ENCODE measurements at regions not wholly inside any gene's neighbourhood (a gene's known extent, or its start where the extent isn't known, plus 50 kb on each side); places are given as distances from the start of the nearest gene placed in this dataset.

DNA sequence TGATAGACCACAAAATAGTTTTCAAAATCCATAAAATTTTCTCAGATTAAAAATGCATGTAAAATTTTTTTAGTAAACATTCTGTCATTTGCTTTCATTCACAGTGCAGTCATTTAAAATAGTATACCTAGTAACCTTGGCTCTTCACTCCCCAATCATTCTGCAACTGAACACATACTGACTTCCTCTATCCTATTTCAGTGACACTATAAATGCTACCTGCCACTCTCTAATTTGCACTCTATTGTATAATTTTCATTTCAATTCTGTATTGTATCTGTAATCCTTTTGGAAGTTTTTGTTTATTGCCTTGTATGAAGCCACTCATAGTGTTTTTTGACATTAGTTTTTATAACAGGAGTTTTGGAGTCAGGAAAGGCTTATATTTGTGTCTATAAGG, 1029.1 kb upstream of the NCAM2 start:
- TF ChIP-seq POLR2A (IDR thresholded peaks at IDR 0.05; ENCODE audit: low read depth, low read length), result no peak
- TF ChIP-seq, protein P1, sequence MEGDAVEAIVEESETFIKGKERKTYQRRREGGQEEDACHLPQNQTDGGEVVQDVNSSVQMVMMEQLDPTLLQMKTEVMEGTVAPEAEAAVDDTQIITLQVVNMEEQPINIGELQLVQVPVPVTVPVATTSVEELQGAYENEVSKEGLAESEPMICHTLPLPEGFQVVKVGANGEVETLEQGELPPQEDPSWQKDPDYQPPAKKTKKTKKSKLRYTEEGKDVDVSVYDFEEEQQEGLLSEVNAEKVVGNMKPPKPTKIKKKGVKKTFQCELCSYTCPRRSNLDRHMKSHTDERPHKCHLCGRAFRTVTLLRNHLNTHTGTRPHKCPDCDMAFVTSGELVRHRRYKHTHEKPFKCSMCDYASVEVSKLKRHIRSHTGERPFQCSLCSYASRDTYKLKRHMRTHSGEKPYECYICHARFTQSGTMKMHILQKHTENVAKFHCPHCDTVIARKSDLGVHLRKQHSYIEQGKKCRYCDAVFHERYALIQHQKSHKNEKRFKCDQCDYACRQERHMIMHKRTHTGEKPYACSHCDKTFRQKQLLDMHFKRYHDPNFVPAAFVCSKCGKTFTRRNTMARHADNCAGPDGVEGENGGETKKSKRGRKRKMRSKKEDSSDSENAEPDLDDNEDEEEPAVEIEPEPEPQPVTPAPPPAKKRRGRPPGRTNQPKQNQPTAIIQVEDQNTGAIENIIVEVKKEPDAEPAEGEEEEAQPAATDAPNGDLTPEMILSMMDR (IDR thresholded peaks at IDR 0.05; ENCODE audit: extremely low read depth in 1 of 2, insufficient read depth in 1 of 2, low read depth in 1 of 2, low read length in 2 of 2), result no peak
- no peak for TF ChIP-seq EZH2 (IDR thresholded peaks at IDR 0.05; ENCODE audit: borderline replicate concordance, low read depth, low read length, severe bottlenecking)
- TF ChIP-seq FOS (IDR thresholded peaks at IDR 0.05; ENCODE audit: borderline replicate concordance, insufficient read depth, low read length), result no peak

All from endothelial cell of umbilical vein (primary cell).